Adrenal gland (tissue), 5 donors: ENCODE measurements at regions not wholly inside any gene's neighbourhood (a gene's known extent, or its start where the extent isn't known, plus 50 kb on each side); places are given as distances from the start of the nearest gene placed in this dataset.

Source experiments
- CTCF ChIP-seq, 6 experiments: fragments of 450-650 bp in 4 of 6; fragments of 200-600 bp in 2 of 6; sonication (generic) in 1 of 6; IDR thresholded peaks; 1 replicate in 5 of 6; 2 replicates in 1 of 6; pipeline versions ENCODE4 v1.5.1 to v1.8.0; 2016 to 2021; ENCODE audit warnings: antibody characterized with exemption in 6 of 6, mild to moderate bottlenecking in 2 of 6, moderate library complexity in 1 of 6
- POLR2A ChIP-seq, 2 donors: fragments of 450-650 bp; IDR thresholded peaks; one replicate each; pipeline ENCODE4 v1.6.1; 2017; ENCODE audit warnings: antibody characterized with exemption in 2 of 2, mild to moderate bottlenecking in 2 of 2, moderate library complexity in 1 of 2
- donor health status: DM: no; HTN: no; CAD: no.

DNA sequence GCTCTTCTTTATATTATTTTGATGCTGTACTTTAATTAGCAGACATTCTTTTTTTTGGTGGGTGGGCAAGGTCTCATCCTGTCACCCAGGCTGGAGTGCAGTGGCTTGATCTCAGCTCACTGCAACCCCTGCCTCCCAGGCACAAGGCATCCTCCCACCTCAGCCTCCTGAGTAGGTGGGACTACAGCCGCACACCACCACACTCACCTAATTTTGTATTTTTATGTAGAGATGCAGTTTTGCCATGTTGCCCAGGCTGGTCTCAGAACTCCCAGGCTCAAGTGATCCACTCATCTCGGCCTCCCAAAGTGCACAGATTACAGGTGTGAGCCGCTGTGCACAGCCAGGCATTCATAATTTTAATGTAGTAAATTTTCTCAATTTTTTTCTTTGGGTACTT is 608.1 kb downstream of the ZNF385D start:
- TF ChIP-seq CTCF (IDR thresholded peaks at IDR 0.05) (no peak), POLR2A (IDR thresholded peaks at IDR 0.05) (no peak)
